ENCODE measurements at regions not wholly inside any gene's neighbourhood (a gene's known extent, or its start where the extent isn't known, plus 50 kb on each side); places are given as distances from the start of the nearest gene placed in this dataset.

DNA sequence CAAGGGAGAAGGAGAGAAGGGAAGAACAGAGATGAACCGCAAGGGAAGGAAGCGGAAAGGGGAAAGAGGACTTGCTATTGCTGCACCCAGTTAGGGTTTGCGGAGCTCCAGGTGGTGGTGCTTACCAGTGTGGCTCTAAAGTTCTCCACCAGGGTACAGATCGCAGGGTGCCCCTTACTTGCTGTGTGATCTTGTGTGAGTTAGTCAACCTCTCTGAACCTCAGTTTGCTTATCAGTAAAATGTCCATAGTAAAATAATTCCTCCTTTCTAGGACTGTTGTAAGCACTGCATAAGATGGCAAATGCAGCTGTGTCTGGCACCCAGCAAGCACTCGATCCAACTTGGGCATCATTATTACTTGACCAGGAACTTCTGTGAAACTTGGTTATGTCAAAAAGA, 230.7 kb upstream of the CDH5 start:
- TF ChIP-seq CTCF (IDR thresholded peaks at IDR 0.05) (no peak), EZH2 (IDR thresholded peaks at IDR 0.05; ENCODE audit: borderline replicate concordance, insufficient read depth, low read depth, low read length, poor library complexity, severe bottlenecking) (no peak)
